Lower leg skin (tissue), 4 donors: ENCODE measurements at regions not wholly inside any gene's neighbourhood (a gene's known extent, or its start where the extent isn't known, plus 50 kb on each side); places are given as distances from the start of the nearest gene placed in this dataset.

Experiments
- DNase-seq, 2 donors: peaks; one replicate each; pipeline ENCODE4 v3.0.0-alpha.2; 2019; ENCODE audit warnings: low spot score in 2 of 2
- H3K4me3 ChIP-seq: fragments of 200-600 bp; sonication (generic); 2 replicates; pipeline ENCODE4 v1.5.1; 2017; ENCODE audit warnings: mild to moderate bottlenecking, low read depth; ENCODE audit not compliant: poor library complexity, severe bottlenecking
- CTCF ChIP-seq, 3 donors: fragments of 450-650 bp; IDR thresholded peaks; one replicate each; pipeline ENCODE4 v1.5.1; 2016; ENCODE audit warnings: antibody characterized with exemption in 3 of 3, mild to moderate bottlenecking in 3 of 3, moderate library complexity in 2 of 3
- POLR2A ChIP-seq, 2 donors: fragments of 450-650 bp; IDR thresholded peaks; one replicate each; pipeline ENCODE4 v1.6.1; 2016 to 2017; ENCODE audit warnings: antibody characterized with exemption in 2 of 2, mild to moderate bottlenecking in 1 of 2, moderate library complexity in 1 of 2
- WGBS, 2 donors: methylation state at CpG; one replicate each; pipeline ENCODE4 v1.1.5; 2018; 5-methylcytosine and 5-hydroxymethylcytosine counted together
- intact Hi-C: fragments of 100-400 bp; cut with DNase I; formaldehyde crosslinking; loops from one replicate; pipeline ENCODE4 v1.15.0; 2023; ENCODE audit warnings: low total_unique reads

GRCh38 chr10:8584666-8585065 lies 530.2 kb downstream of the GATA3 start:
- 44 to 47% methylated on average over 2 of the region's 2 CpGs for WGBS, 2 donors
- DNase-seq, result no peak
- intact Hi-C loops, result no loop called here
- H3K4me3 ChIP-seq, result no peak overlapping the region
- TF ChIP-seq CTCF (IDR thresholded peaks at IDR 0.05), result no peak
- TF ChIP-seq POLR2A (IDR thresholded peaks at IDR 0.05), result no peak

- intact Hi-C loops, result no loop called here
- DNase-seq, result no peak
- no peak overlapping the region for H3K4me3 ChIP-seq
- no peak for TF ChIP-seq CTCF (IDR thresholded peaks at IDR 0.05)
- TF ChIP-seq POLR2A (IDR thresholded peaks at IDR 0.05), result no peak
- 45 to 61% methylated on average over 3 of the region's 3 CpGs for WGBS, 2 donors
These were observed 532.0 kb downstream of the GATA3 start for GRCh38 chr10:8586504-8586903.

- no peak for TF ChIP-seq POLR2A (IDR thresholded peaks at IDR 0.05)
- TF ChIP-seq CTCF (IDR thresholded peaks at IDR 0.05), result no peak
- DNase-seq, result no peak
- intact Hi-C loops, result no loop called here
- 38 to 46% methylated on average over 3 of the region's 3 CpGs for WGBS, 2 donors
- no peak overlapping the region for H3K4me3 ChIP-seq
These were observed 533.6 kb downstream of the GATA3 start for GRCh38 chr10:8588135-8588534.

- TF ChIP-seq POLR2A (IDR thresholded peaks at IDR 0.05) (no peak), CTCF (IDR thresholded peaks at IDR 0.05) (no peak)
- intact Hi-C loops, result loop anchor here (5.0 kb wide), 1 partner anchor 533 kb away; no protein-coding TSS in a partner anchor
- DNase-seq, result no peak
- no peak overlapping the region for H3K4me3 ChIP-seq
These were observed 536.0 kb downstream of the GATA3 start for GRCh38 chr10:8590518-8590917.

GRCh38 chr10:8591640-8592039 lies 537.2 kb downstream of the GATA3 start:
- TF ChIP-seq CTCF (IDR thresholded peaks at IDR 0.05) (no peak), POLR2A (IDR thresholded peaks at IDR 0.05) (no peak)
- no peak overlapping the region for H3K4me3 ChIP-seq
- DNase-seq, result no peak
- intact Hi-C loops, result loop anchor here (5.0 kb wide), 1 partner anchor 534 kb away; no protein-coding TSS in a partner anchor
- 68 to 74% methylated on average over 7 of the region's 7 CpGs for WGBS, 2 donors

GRCh38 chr10:8594176-8594575 lies 539.7 kb downstream of the GATA3 start:
- DNase-seq, result no peak
- WGBS, 2 donors, result 44 to 49% methylated on average over 8 of the region's 8 CpGs
- TF ChIP-seq CTCF (IDR thresholded peaks at IDR 0.05) (no peak), POLR2A (IDR thresholded peaks at IDR 0.05) (no peak)
- intact Hi-C loops, result loop anchor here (5.0 kb wide), 1 partner anchor 537 kb away; no protein-coding TSS in a partner anchor
- no peak overlapping the region for H3K4me3 ChIP-seq
